HEK293 (cell line): ENCODE measurements at regions not wholly inside any gene's neighbourhood (a gene's known extent, or its start where the extent isn't known, plus 50 kb on each side); places are given as distances from the start of the nearest gene placed in this dataset.

Experiments
- CTCF ChIA-PET: fragments of 350-600 bp; formaldehyde crosslinking; extraction: SDS; loops from one replicate; lab custom pipeline; 2021; ENCODE audit warnings: antibody characterized with exemption; lab: Yijun Ruan, JAX
- POLR2A ChIA-PET: fragments of 300-600 bp; formaldehyde crosslinking; extraction: SDS; loops from one replicate; lab custom pipeline; 2020; ENCODE audit warnings: antibody characterized with exemption, inconsistent platforms; lab: Yijun Ruan, JAX
- H3K27ac ChIP-seq: fragments of 200-500 bp; sonication (Bioruptor generic); 2 replicates; pipeline ENCODE4 v1.5.1; 2014; ENCODE audit warnings: low read depth, low read length, control low read depth, inconsistent platforms; ENCODE audit errors: extremely low read depth
- H3K36me3 ChIP-seq, 2 experiments: fragments of 200-500 bp in 1 of 2; sonication (Bioruptor generic) in 1 of 2; 1 replicate in 1 of 2; 2 replicates in 1 of 2; pipeline ENCODE4 v1.5.1; 2014 to 2017; ENCODE audit warnings: inconsistent platforms in 2 of 2, low read length in 2 of 2; ENCODE audit not compliant: control insufficient read depth in 2 of 2, insufficient read depth in 1 of 2
- H3K4me1 ChIP-seq: fragments of 200-500 bp; sonication (Bioruptor generic); 2 replicates; pipeline ENCODE4 v1.5.1; 2014; ENCODE audit warnings: mild to moderate bottlenecking, low read length, inconsistent platforms; ENCODE audit not compliant: control insufficient read depth, insufficient read depth
- H3K4me3 ChIP-seq: 2 replicates; pipeline ENCODE4 v1.5.1; 2011; ENCODE audit warnings: low read depth, mild to moderate bottlenecking, control low read depth, low read length, moderate library complexity
- H3K9me3 ChIP-seq: fragments of 200-500 bp; sonication (Bioruptor generic); 2 replicates; pipeline ENCODE4 v1.5.1; 2014; ENCODE audit warnings: low read depth, low read length, inconsistent platforms; ENCODE audit not compliant: control insufficient read depth, insufficient read depth
- ZBTB21 ChIP-seq: fragments of 450-650 bp; formaldehyde crosslinking; IDR thresholded peaks from 2 replicates; pipeline ENCODE4 v1.5.1; 2017; ENCODE audit warnings: missing biosample characterization, missing genetic modification characterization
- ZFHX2 ChIP-seq: fragments of 450-650 bp; formaldehyde crosslinking; conservative IDR thresholded peaks from 2 replicates; pipeline ENCODE4 v1.5.1; 2016; ENCODE audit warnings: missing biosample characterization, missing genetic modification characterization
- ZNF114 ChIP-seq: fragments of 450-650 bp; formaldehyde crosslinking; IDR thresholded peaks from 2 replicates; pipeline ENCODE4 v1.5.0; 2017; ENCODE audit warnings: missing biosample characterization, missing genetic modification characterization
- ZNF155 ChIP-seq: fragments of 450-650 bp; formaldehyde crosslinking; IDR thresholded peaks from 2 replicates; pipeline ENCODE4 v1.5.1; 2016; ENCODE audit warnings: missing biosample characterization, missing genetic modification characterization
- ZNF514 ChIP-seq: fragments of 450-650 bp; formaldehyde crosslinking; IDR thresholded peaks from 2 replicates; pipeline ENCODE4 v1.5.1; 2016; ENCODE audit warnings: missing biosample characterization, missing genetic modification characterization
- ZNF571 ChIP-seq: fragments of 450-650 bp; formaldehyde crosslinking; IDR thresholded peaks from 2 replicates; pipeline ENCODE4 v1.5.0; 2017; ENCODE audit warnings: missing biosample characterization, missing genetic modification characterization
- ZNF701 ChIP-seq: fragments of 450-650 bp; formaldehyde crosslinking; IDR thresholded peaks from 2 replicates; pipeline ENCODE4 v1.5.1; 2016; ENCODE audit warnings: missing biosample characterization, missing genetic modification characterization
- TF ChIP-seq, protein P1 (sequence below): fragments of 450-650 bp; formaldehyde crosslinking; IDR thresholded peaks from 2 replicates; pipeline ENCODE4 v1.5.1; 2016; ENCODE audit warnings: missing biosample characterization, missing genetic modification characterization, borderline replicate concordance
- TF ChIP-seq, protein P2 (sequence below): fragments of 450-650 bp; formaldehyde crosslinking; IDR thresholded peaks from 2 replicates; pipeline ENCODE4 v1.5.1; 2016; ENCODE audit warnings: missing biosample characterization, missing genetic modification characterization
- TF ChIP-seq, protein P3 (sequence below): fragments of 450-650 bp; formaldehyde crosslinking; IDR thresholded peaks from 2 replicates; pipeline ENCODE4 v1.5.1; 2016; ENCODE audit warnings: missing biosample characterization, missing genetic modification characterization
- TF ChIP-seq, protein P4 (sequence below): fragments of 450-650 bp; formaldehyde crosslinking; IDR thresholded peaks from 2 replicates; pipeline ENCODE4 v1.5.1; 2016; ENCODE audit warnings: missing biosample characterization, missing genetic modification characterization

DNA sequence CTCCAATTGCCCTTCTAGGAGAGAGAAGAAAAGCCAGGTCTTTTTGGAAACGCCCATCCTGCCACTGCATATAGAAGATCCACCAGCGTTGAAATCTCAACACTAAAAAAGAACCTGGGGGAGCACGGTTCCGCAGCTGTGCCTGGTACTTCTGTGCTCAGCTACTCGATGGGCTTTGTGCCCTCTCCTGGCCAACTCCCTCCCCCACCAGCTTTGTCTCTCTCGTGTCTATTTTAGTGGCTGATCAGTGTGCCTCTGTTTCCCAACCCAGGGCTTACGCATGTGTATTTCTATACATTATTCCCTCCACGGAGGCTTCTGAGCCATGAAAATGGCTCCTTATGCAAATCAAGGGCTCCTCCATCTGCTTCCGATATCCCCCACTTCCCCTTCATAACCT lies 83.5 kb downstream of the RBFOX3 start (continued):
- TF ChIP-seq, protein P1, sequence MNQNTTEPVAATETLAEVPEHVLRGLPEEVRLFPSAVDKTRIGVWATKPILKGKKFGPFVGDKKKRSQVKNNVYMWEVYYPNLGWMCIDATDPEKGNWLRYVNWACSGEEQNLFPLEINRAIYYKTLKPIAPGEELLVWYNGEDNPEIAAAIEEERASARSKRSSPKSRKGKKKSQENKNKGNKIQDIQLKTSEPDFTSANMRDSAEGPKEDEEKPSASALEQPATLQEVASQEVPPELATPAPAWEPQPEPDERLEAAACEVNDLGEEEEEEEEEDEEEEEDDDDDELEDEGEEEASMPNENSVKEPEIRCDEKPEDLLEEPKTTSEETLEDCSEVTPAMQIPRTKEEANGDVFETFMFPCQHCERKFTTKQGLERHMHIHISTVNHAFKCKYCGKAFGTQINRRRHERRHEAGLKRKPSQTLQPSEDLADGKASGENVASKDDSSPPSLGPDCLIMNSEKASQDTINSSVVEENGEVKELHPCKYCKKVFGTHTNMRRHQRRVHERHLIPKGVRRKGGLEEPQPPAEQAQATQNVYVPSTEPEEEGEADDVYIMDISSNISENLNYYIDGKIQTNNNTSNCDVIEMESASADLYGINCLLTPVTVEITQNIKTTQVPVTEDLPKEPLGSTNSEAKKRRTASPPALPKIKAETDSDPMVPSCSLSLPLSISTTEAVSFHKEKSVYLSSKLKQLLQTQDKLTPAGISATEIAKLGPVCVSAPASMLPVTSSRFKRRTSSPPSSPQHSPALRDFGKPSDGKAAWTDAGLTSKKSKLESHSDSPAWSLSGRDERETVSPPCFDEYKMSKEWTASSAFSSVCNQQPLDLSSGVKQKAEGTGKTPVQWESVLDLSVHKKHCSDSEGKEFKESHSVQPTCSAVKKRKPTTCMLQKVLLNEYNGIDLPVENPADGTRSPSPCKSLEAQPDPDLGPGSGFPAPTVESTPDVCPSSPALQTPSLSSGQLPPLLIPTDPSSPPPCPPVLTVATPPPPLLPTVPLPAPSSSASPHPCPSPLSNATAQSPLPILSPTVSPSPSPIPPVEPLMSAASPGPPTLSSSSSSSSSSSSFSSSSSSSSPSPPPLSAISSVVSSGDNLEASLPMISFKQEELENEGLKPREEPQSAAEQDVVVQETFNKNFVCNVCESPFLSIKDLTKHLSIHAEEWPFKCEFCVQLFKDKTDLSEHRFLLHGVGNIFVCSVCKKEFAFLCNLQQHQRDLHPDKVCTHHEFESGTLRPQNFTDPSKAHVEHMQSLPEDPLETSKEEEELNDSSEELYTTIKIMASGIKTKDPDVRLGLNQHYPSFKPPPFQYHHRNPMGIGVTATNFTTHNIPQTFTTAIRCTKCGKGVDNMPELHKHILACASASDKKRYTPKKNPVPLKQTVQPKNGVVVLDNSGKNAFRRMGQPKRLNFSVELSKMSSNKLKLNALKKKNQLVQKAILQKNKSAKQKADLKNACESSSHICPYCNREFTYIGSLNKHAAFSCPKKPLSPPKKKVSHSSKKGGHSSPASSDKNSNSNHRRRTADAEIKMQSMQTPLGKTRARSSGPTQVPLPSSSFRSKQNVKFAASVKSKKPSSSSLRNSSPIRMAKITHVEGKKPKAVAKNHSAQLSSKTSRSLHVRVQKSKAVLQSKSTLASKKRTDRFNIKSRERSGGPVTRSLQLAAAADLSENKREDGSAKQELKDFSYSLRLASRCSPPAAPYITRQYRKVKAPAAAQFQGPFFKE, result no peak
- TF ChIP-seq ZNF514, result no peak
- TF ChIP-seq ZNF571 (tag by site-specific recombination), result no peak
- TF ChIP-seq, protein P2, sequence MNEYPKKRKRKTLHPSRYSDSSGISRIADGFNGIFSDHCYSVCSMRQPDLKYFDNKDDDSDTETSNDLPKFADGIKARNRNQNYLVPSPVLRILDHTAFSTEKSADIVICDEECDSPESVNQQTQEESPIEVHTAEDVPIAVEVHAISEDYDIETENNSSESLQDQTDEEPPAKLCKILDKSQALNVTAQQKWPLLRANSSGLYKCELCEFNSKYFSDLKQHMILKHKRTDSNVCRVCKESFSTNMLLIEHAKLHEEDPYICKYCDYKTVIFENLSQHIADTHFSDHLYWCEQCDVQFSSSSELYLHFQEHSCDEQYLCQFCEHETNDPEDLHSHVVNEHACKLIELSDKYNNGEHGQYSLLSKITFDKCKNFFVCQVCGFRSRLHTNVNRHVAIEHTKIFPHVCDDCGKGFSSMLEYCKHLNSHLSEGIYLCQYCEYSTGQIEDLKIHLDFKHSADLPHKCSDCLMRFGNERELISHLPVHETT (tag by site-specific recombination), result no peak
- TF ChIP-seq, protein P3, sequence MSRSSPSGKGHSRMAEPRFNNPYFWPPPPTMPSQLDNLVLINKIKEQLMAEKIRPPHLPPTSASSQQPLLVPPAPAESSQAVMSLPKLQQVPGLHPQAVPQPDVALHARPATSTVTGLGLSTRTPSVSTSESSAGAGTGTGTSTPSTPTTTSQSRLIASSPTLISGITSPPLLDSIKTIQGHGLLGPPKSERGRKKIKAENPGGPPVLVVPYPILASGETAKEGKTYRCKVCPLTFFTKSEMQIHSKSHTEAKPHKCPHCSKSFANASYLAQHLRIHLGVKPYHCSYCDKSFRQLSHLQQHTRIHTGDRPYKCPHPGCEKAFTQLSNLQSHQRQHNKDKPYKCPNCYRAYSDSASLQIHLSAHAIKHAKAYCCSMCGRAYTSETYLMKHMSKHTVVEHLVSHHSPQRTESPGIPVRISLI (tag by site-specific recombination), result no peak
- no peak for TF ChIP-seq ZFHX2 (tag by site-specific recombination)
- TF ChIP-seq ZNF155 (tag by site-specific recombination), result no peak
- TF ChIP-seq ZNF114 (tag by site-specific recombination), result no peak
- TF ChIP-seq, protein P4, sequence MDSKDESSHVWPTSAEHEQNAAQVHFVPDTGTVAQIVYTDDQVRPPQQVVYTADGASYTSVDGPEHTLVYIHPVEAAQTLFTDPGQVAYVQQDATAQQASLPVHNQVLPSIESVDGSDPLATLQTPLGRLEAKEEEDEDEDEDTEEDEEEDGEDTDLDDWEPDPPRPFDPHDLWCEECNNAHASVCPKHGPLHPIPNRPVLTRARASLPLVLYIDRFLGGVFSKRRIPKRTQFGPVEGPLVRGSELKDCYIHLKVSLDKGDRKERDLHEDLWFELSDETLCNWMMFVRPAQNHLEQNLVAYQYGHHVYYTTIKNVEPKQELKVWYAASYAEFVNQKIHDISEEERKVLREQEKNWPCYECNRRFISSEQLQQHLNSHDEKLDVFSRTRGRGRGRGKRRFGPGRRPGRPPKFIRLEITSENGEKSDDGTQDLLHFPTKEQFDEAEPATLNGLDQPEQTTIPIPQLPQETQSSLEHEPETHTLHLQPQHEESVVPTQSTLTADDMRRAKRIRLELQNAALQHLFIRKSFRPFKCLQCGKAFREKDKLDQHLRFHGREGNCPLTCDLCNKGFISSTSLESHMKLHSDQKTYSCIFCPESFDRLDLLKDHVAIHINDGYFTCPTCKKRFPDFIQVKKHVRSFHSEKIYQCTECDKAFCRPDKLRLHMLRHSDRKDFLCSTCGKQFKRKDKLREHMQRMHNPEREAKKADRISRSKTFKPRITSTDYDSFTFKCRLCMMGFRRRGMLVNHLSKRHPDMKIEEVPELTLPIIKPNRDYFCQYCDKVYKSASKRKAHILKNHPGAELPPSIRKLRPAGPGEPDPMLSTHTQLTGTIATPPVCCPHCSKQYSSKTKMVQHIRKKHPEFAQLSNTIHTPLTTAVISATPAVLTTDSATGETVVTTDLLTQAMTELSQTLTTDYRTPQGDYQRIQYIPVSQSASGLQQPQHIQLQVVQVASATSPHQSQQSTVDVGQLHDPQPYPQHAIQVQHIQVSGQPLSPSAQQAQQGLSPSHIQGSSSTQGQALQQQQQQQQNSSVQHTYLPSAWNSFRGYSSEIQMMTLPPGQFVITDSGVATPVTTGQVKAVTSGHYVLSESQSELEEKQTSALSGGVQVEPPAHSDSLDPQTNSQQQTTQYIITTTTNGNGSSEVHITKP, result no peak

DNA sequence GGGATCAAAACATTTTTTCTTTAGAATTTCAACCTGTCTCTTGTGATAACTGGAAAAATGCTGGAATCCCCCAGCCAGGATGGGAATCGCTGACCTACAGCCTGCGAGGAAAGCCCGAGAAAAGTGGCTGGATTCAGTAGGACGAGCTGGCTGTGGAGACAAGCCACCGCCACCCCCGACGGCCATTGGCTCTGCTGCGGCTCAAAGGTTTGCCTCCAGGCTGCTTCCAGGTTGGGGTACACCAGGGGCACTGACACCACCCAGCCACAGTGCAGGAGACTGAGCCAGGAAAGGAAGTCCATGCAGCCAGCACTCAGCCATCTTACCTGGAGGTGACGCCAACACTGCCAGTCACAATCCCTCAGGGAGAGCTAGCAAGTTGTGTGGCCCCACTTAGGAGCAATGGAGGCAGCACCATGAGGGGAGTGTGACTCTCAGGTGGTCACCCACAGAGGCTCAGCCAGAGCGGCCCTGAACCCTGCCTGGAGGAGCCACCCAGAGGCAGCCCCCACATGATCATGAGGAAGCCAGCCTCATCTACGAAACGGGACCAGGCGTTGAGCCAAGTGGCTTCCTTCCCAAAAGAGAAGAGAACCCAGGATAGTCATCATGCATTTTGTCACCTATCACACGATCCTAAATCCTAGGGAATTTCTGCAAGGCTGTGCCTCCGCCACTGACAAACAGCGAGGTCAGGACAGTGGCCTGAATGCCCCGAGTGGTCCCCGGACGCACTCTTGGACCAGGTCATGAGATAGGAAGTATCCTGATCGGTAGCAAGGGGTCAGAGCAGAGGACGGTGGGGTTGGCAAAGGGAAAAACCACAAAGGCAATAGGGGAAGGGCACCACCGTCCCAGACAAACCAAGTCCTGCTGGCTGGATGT lies 84.8 kb downstream of the RBFOX3 start:
- H3K4me3 ChIP-seq, result no peak overlapping the region
- ChIA-PET POLR2A (no interaction called here), CTCF (interaction anchor here (0.6 to 1.2 kb wide), 5 partner anchors 13 to 320 kb away, joined by 3 to 4 read pairs (median 3); no protein-coding TSS in a partner anchor)
- no peak overlapping the region for H3K27ac ChIP-seq
- TF ChIP-seq ZNF701 (no peak), ZBTB21 (no peak)
- no peaks in the 10 kb centered on the region for H3K4me1 ChIP-seq
- no peaks in the 10 kb centered on the region for H3K36me3 ChIP-seq
- no peaks in the 10 kb centered on the region for H3K9me3 ChIP-seq
